ENCODE measurements at regions not wholly inside any gene's neighbourhood (a gene's known extent, or its start where the extent isn't known, plus 50 kb on each side); places are given as distances from the start of the nearest gene placed in this dataset.

- intact Hi-C loops (cut with DNase I) = no loop called here
Measured at GRCh38 chr13:61824168-61824567, 408.5 kb upstream of the PCDH20 start.

GRCh38 chr13:61812286-61812685 lies 396.6 kb upstream of the PCDH20 start:
- DNase-seq (ENCODE audit: missing footprints) = no peak
- ATAC-seq = no peak
- intact Hi-C loops (cut with DNase I) = no loop called here

More at GRCh38 chr13:61824168-61824567, 408.5 kb upstream of the PCDH20 start:
- ATAC-seq (no peak), DNase-seq (ENCODE audit: missing footprints) (no peak)

GRCh38 chr13:61810065-61810464 lies 394.4 kb upstream of the PCDH20 start:
- DNase-seq (ENCODE audit: missing footprints) = no peak
- ATAC-seq = no peak
- intact Hi-C loops (cut with DNase I) = no loop called here

GRCh38 chr13:61797397-61797796 lies 381.7 kb upstream of the PCDH20 start:
- DNase-seq (ENCODE audit: missing footprints) (no peak), ATAC-seq (no peak)
- intact Hi-C loops (cut with DNase I) = no loop called here

GRCh38 chr13:61795580-61795979 lies 379.9 kb upstream of the PCDH20 start:
- DNase-seq (ENCODE audit: missing footprints) (no peak), ATAC-seq (peak; percentile 76)
- intact Hi-C loops (cut with DNase I) = no loop called here

DNA sequence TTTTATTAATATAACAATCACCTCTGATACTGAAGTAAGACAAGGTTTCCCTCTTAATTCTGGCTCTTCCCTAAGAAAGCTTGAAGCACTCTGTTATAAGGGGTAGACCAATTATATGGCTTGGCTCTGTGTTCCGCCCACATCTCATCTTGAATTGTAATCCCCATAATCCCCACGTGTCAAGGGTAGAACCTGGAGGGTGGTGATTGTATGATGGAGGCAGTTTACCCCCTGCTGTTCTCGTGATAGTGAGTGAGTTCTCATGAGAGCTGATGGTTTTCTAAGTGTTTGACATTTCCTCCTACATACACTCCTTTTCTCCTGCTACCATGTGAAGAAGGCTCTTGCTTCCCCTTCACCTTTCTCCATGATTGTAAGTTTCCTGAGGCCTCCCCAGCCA lies 363.8 kb upstream of the PCDH20 start:
- DNase-seq (ENCODE audit: missing footprints) = no peak
- intact Hi-C loops (cut with DNase I) = no loop called here
- no peak for ATAC-seq

DNA sequence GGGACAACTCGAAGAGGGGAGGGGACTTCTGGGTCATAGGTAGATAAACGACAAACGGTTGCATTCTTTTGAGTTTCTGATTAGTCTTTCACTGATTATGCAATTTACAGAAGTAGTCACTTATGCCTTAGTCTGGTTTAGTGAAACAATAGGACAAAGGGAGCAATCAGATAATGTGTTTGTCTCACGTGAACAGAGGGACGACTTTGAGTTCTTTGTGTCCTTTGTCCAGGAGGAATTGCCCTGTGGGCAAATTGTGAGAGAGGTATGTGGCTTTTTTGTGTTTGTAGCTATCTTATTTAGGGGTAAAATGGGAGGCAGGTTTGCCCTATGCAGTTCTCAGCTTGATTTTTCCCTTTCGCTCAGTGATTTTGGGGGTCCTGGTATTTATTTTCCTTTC lies 362.9 kb upstream of the PCDH20 start:
- intact Hi-C loops (cut with DNase I) = no loop called here
- no peak for DNase-seq (ENCODE audit: missing footprints)
- ATAC-seq = no peak

- ATAC-seq (peak; percentile 69), DNase-seq (ENCODE audit: missing footprints) (no peak)
- intact Hi-C loops (cut with DNase I) = no loop called here
Measured at GRCh38 chr13:61777899-61778298, 362.2 kb upstream of the PCDH20 start.

- ATAC-seq = peak; percentile 80
- peak; percentile 55 for DNase-seq (ENCODE audit: missing footprints)
- intact Hi-C loops (cut with DNase I) = no loop called here
Measured at GRCh38 chr13:61777271-61777670, 361.6 kb upstream of the PCDH20 start.

DNA sequence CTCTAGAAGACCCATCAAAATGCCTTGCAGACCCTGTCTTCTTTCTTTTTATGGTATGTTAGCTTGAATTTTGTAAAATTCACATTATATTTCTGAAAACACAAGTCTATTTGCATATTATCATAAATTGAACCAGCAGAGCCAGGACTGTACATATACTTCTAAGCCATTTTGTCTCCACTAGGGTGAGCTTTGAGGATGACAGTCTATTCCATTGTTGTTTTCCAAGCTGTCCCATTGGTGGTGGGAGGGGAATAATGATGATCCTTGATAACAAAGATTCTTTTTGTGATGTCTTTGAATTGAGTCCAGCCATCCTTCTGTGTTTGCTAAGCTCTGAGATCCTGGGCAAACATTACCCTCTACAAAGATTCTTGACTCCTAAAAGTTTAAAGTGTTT lies 359.3 kb upstream of the PCDH20 start:
- no peak for ATAC-seq
- DNase-seq (ENCODE audit: missing footprints) = no peak

GRCh38 chr13:61770681-61771080 lies 355.0 kb upstream of the PCDH20 start:
- no peak for ATAC-seq
- intact Hi-C loops (cut with DNase I) = no loop called here
- no peak for DNase-seq (ENCODE audit: missing footprints)

More for the DNA sequence above, 359.3 kb upstream of the PCDH20 start:
- intact Hi-C loops (cut with DNase I) = no loop called here

GRCh38 chr13:61768175-61768574 lies 352.5 kb upstream of the PCDH20 start:
- intact Hi-C loops (cut with DNase I) = no loop called here
- ATAC-seq (no peak), DNase-seq (ENCODE audit: missing footprints) (no peak)

DNA sequence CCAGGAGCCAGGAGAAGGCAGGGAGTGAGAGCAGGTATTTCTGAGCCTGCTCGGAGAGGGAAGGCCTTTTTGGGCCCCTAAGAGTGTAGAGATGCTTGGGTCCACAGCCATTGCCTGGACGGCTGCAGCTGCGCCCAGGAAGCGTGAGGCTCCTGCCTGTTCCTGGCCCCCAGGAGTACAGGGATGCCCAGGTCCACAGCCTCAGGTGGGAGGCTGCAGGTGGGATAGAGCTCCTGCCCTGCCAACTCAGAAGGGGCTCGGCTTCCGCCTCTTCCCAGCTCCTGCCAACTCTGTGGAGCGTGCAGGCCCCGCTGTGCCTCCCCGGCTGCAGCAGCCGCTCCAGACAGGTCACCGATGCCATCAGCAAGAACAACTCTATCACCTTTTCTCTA lies 351.0 kb upstream of the PCDH20 start:
- ATAC-seq (no peak), DNase-seq (ENCODE audit: missing footprints) (no peak)
- intact Hi-C loops (cut with DNase I) = no loop called here

DNA sequence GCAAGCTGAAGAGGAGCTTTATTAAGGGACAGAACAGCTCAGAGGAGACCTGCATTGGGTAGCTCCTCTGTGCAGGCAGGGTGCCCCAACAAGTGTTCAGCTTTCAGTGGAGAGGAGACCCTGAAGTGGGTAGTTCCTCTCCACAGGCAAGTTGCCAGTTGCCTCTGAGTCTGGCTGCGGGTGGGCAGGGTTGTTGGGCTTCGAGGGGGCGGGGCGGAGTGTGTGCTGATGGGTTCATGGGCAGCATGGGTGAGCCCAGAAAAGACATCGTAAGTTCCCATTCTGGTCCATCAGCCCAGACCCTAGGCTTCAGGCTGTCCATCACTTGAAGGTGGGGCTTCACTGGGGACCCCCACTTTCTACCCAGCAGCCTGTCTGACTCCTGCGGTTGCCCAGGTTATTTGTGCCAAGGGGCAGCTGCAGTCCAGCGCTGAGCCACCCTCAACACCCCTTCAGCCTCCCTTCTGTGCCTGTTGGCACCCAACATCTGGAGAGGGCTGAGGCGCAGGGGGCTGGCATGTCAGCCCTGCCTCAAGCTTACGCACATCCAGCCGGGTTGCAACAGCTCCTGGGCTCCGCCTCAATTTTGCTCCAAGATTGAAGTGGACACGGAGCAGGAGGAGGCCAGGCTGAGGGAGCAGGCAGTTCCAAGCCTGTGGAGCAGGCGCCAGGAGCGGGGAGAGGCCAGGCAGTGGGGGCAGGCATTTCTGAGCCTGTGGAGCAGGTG lies 350.5 kb upstream of the PCDH20 start:
- DNase-seq (ENCODE audit: missing footprints) (no peak), ATAC-seq (no peak)
- intact Hi-C loops (cut with DNase I) = no loop called here

DNA sequence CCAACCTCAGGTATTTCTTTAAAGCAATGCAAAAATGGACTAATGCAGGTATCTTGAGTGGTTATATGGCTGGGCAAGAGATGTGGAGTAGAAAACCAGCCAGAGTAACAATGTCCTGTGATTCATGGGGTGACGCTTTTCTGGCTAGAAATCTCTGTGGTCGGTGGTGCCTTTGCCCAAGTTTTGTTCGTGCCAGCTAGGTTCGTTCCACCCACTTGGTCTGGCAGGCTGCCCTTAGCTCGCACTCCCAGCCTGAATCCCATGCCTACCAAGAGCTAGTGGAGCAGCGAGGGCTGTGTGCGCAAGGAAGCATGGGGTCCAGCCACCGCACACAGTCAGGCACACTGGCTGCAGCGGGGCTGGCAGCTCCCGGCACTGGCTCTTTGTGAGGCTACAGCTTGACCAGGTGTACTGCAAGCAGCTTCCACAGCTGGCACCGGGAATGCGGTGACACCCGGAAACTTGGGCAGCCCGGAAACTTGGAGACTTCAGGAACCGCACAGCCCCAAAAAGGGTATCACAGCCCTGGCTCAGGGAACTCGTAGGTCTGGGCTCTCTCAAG lies 349.6 kb upstream of the PCDH20 start:
- intact Hi-C loops (cut with DNase I) = no loop called here
- ATAC-seq (no peak), DNase-seq (ENCODE audit: missing footprints) (peak; percentile 57)

DNA sequence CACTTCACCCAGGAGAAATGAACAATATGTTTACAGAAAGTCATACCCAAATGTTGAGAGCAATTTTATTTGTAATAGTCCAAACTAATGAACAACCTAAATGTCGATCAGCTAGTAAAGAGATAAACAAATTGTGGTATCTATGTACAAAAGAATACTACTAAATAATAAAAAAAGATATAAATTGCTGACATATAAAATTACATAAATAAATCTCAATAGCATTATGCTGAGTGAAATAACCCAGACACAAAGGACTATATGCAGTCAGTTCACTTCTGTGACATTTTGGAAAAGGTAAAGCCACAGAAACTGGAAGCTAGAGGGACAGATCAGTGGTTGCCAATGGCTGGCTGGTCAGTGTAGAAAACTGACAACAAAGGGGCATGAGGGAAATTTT lies 346.0 kb upstream of the PCDH20 start:
- intact Hi-C loops (cut with DNase I) = no loop called here
- ATAC-seq (no peak), DNase-seq (ENCODE audit: missing footprints) (no peak)

DNA sequence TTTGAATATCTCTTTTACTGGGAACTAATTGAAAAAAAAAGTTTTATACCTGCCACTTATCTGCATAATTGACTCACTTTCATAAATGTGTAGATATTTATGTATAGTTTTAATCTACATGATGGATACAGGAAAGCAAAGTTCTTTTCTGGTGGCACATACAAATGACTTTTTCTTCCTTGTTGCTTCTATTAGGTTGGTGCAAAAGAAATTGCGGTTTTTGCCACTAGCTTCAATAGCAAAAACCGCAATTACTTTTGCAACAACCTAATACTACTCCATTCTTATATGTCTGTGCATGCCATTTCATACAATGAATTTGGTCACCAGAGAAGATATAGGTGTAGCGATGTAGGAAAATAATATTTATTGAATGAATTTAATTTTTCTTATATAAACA lies 344.5 kb upstream of the PCDH20 start:
- ATAC-seq (no peak), DNase-seq (ENCODE audit: missing footprints) (no peak)
- intact Hi-C loops (cut with DNase I) = no loop called here

DNA sequence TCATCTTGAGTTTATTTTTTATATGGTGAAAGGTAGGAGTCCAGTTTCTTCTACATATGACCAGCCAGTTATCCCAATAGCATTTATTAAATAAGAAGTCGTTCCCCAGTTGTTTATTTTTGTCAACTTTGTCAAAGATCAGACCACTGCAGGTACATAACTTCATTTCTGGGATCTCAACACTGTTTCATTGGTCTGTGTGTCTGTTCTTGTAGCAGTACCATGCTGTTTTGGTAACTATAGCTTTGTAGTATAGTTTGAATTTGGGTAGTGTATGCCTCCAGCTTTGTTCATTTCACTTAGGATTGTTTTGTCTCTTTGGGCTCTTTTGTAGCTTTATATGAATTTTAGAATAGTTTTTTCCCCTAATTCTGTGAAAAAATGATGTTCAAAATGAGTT lies 340.4 kb upstream of the PCDH20 start:
- ATAC-seq (no peak), DNase-seq (ENCODE audit: missing footprints) (no peak)
- intact Hi-C loops (cut with DNase I) = no loop called here

GRCh38 chr13:61751039-61751438 lies 335.4 kb upstream of the PCDH20 start:
- ATAC-seq = no peak
- intact Hi-C loops (cut with DNase I) = no loop called here
- no peak for DNase-seq (ENCODE audit: missing footprints)

DNA sequence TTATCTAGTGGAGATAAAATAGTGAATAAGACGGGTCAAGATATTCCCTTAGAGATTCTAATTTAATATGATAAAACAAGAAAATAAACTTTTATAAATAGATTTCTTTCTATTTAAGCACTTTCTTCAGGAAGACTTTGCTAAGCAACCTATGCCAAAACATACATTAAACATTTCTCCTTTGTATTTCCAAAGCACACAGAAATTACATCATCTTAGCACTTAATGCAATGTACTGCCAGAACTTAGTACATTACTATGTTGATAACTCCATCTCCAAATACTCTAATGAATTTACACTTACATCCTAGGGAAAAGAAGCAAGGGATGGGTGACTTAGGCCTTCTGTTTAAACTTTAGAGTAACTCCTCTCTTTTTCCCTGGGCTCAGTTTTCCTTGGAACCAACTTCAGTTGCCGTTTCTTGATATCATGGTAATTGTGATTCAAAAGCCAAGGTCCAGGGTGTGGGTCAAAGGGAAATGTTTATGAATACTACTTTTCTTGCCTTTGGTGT lies 322.6 kb upstream of the PCDH20 start:
- no peak for ATAC-seq
- intact Hi-C loops (cut with DNase I) = no loop called here

GRCh38 chr13:61734683-61735082 lies 319.0 kb upstream of the PCDH20 start:
- DNase-seq (ENCODE audit: missing footprints) (no peak), ATAC-seq (no peak)
- intact Hi-C loops (cut with DNase I) = no loop called here

More for the DNA sequence above, 322.6 kb upstream of the PCDH20 start:
- DNase-seq (ENCODE audit: missing footprints) = no peak

Measured in Right ventricle myocardium inferior (tissue), 1 donor.